ENCODE measurements at regions not wholly inside any gene's neighbourhood (a gene's known extent, or its start where the extent isn't known, plus 50 kb on each side); places are given as distances from the start of the nearest gene placed in this dataset.
A peak's percentile ranks its signal among the peaks of the same experiment; 100 is the strongest.

DNA sequence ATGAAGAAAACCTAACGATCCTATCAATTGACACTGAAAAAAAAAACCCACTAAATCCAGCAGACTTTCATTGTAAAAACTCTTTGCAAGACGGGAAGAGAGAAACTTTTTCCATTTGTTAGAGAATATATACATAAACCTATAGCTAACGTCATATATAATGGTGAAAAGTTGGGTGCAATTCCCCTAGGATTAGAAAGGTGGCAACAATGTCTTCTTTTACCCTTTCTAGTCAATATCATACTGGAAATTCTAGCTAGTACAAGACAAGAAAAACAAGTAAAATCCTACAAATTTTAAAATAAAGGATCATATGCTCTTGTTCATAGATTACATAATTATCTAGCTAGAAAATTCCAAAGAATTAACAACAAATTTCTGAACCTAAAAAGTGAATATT is 1596.5 kb upstream of the LRRTM1 start:
- TF ChIP-seq, protein P1, sequence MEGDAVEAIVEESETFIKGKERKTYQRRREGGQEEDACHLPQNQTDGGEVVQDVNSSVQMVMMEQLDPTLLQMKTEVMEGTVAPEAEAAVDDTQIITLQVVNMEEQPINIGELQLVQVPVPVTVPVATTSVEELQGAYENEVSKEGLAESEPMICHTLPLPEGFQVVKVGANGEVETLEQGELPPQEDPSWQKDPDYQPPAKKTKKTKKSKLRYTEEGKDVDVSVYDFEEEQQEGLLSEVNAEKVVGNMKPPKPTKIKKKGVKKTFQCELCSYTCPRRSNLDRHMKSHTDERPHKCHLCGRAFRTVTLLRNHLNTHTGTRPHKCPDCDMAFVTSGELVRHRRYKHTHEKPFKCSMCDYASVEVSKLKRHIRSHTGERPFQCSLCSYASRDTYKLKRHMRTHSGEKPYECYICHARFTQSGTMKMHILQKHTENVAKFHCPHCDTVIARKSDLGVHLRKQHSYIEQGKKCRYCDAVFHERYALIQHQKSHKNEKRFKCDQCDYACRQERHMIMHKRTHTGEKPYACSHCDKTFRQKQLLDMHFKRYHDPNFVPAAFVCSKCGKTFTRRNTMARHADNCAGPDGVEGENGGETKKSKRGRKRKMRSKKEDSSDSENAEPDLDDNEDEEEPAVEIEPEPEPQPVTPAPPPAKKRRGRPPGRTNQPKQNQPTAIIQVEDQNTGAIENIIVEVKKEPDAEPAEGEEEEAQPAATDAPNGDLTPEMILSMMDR (conservative IDR thresholded peaks at IDR 0.05; ENCODE audit: low read length) = peak; percentile 39
- no peak for TF ChIP-seq EZH2phosphoT487 (IDR thresholded peaks at IDR 0.05; ENCODE audit: borderline replicate concordance)

All from Loucy (cell line).